ENCODE measurements at regions not wholly inside any gene's neighbourhood (a gene's known extent, or its start where the extent isn't known, plus 50 kb on each side); places are given as distances from the start of the nearest gene placed in this dataset.

GRCh38 chr18:44388329-44388728 is 292.4 kb upstream of the SETBP1 start:
- H3K27me3 Mint-ChIP-seq, result no peaks in the 10 kb centered on the region
- DNase-seq, result no peak
- no peaks in the 10 kb centered on the region for H3K36me3 Mint-ChIP-seq (ENCODE audit: low read depth)
- H3K9me3 Mint-ChIP-seq, result no peaks in the 10 kb centered on the region
- CTCF ChIA-PET, result interaction anchor here (1.2 kb wide), 1 partner anchor 8 kb away, joined by 3 read pairs; no protein-coding TSS in a partner anchor
- H3K4me3 Mint-ChIP-seq, result no peak overlapping the region
- POLR2A ChIA-PET, result no interaction called here
- H3K4me1 Mint-ChIP-seq, result no peaks in the 10 kb centered on the region
- no peak overlapping the region for H3K27ac Mint-ChIP-seq

- H3K27me3 Mint-ChIP-seq, result no peaks in the 10 kb centered on the region
- H3K36me3 Mint-ChIP-seq (ENCODE audit: low read depth), result no peaks in the 10 kb centered on the region
- CTCF ChIA-PET, result no interaction called here
- H3K4me1 Mint-ChIP-seq, result no peaks in the 10 kb centered on the region
- H3K27ac Mint-ChIP-seq, result no peak overlapping the region
- no peaks in the 10 kb centered on the region for H3K9me3 Mint-ChIP-seq
- no peak for DNase-seq
- H3K4me3 Mint-ChIP-seq, result no peak overlapping the region
- POLR2A ChIA-PET, result no interaction called here
These were observed 287.8 kb upstream of the SETBP1 start for GRCh38 chr18:44392933-44393332.

GRCh38 chr18:44393406-44393805 is 287.3 kb upstream of the SETBP1 start:
- no peaks in the 10 kb centered on the region for H3K4me1 Mint-ChIP-seq
- H3K27me3 Mint-ChIP-seq, result no peaks in the 10 kb centered on the region
- ChIA-PET CTCF (no interaction called here), POLR2A (no interaction called here)
- H3K36me3 Mint-ChIP-seq (ENCODE audit: low read depth), result no peaks in the 10 kb centered on the region
- no peak overlapping the region for H3K4me3 Mint-ChIP-seq
- H3K9me3 Mint-ChIP-seq, result no peaks in the 10 kb centered on the region
- H3K27ac Mint-ChIP-seq, result no peak overlapping the region
- no peak for DNase-seq

DNA sequence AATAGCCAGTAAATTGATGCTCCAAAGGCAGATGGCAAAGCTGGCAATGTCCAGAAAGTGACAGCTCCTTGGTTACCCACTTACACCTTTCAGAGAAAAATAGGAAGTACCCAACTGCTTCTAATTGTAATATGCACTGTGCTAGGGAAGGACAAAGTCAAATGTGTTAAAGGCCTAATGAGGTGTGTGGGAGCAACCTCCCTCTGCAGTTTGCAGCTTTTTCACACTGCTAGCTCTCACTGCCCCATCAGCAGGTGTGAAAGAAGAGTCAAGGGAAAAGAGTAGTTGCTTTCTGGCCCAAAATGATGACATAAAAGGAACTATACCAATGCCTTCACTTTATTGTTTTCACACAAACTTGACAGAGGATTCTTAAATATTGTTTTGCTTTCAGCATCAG is 284.1 kb upstream of the SETBP1 start:
- CTCF ChIA-PET, result interaction anchor here (0.7 kb wide), 1 partner anchor 9 kb away, joined by 3 read pairs; no protein-coding TSS in a partner anchor
- no peak overlapping the region for H3K4me3 Mint-ChIP-seq
- H3K9me3 Mint-ChIP-seq, result no peaks in the 10 kb centered on the region
- H3K4me1 Mint-ChIP-seq, result no peaks in the 10 kb centered on the region
- DNase-seq, result no peak
- POLR2A ChIA-PET, result no interaction called here
- H3K27me3 Mint-ChIP-seq, result no peaks in the 10 kb centered on the region
- no peaks in the 10 kb centered on the region for H3K36me3 Mint-ChIP-seq (ENCODE audit: low read depth)
- no peak overlapping the region for H3K27ac Mint-ChIP-seq

DNA sequence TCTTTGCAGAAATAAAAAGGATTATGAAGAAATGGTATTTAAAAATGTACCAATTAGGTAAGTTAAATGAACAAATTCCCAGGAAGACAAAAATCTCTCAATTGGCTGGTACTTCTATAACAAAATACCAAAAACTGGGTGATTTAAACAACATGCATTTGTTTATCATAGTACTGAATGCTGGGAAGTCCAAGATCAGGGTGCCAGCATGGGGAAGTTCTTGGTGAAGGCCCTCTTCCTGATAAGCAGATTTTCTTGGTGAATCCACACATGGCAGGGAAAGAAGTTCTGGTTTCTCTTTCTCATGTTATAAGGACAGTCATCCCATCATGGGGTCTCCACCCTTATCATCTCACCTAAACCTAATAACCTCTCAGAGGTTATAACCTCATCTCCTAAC is 271.6 kb upstream of the SETBP1 start:
- no peaks in the 10 kb centered on the region for H3K27me3 Mint-ChIP-seq
- no peaks in the 10 kb centered on the region for H3K9me3 Mint-ChIP-seq
- no peak overlapping the region for H3K27ac Mint-ChIP-seq
- no peaks in the 10 kb centered on the region for H3K36me3 Mint-ChIP-seq (ENCODE audit: low read depth)
- POLR2A ChIA-PET, result no interaction called here
- no peak for DNase-seq
- no peak overlapping the region for H3K4me3 Mint-ChIP-seq
- no peaks in the 10 kb centered on the region for H3K4me1 Mint-ChIP-seq
- CTCF ChIA-PET, result no interaction called here

DNA sequence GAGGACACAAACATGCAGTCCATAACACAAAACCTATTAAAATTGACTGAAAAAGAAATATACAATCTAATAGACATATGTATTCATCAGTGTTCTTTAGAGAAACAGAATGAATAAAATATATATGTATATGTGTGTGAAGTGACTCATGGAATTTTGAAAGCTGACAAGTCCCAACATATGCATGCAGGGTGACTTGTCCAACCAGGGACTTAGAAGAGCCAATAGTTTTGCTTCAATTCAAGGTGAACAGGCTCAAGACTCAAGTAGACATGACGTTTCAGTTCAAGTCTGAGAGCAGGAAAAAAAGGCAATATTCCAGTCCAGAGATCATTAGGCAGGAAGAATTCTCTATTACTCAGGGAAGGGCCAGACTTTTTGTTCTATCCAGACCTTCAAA is 271.2 kb upstream of the SETBP1 start:
- no peak overlapping the region for H3K4me3 Mint-ChIP-seq

DNA sequence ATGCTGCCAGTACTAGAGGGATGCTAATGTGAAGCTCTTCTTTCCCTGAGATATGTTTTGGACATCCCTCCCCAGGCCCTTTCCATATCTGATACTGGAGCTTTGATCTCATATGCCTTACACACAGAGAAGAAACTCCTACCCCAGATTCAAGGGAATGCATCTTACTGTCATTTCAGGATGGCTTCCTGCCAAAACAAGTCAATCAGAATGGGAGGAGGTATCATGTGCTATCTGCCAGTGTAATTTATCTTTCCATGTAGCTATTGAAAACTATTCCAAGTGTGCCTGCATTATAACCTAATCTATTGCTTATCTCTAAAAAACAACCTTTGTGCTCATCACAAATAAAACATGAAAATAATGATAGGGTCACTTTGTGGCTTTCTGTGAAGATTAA is 269.9 kb upstream of the SETBP1 start:
- Mint-ChIP-seq H3K9me3 (no peaks in the 10 kb centered on the region), H3K27me3 (no peaks in the 10 kb centered on the region), H3K36me3 (ENCODE audit: low read depth) (no peaks in the 10 kb centered on the region), H3K27ac (no peak overlapping the region), H3K4me3 (no peak overlapping the region), H3K4me1 (no peaks in the 10 kb centered on the region)
- no peak for DNase-seq
- CTCF ChIA-PET, result no interaction called here
- POLR2A ChIA-PET, result no interaction called here

More for the DNA sequence above, 271.2 kb upstream of the SETBP1 start:
- ChIA-PET CTCF (no interaction called here), POLR2A (no interaction called here)
- Mint-ChIP-seq H3K27me3 (no peaks in the 10 kb centered on the region), H3K4me1 (no peaks in the 10 kb centered on the region), H3K27ac (no peak overlapping the region), H3K36me3 (ENCODE audit: low read depth) (no peaks in the 10 kb centered on the region), H3K9me3 (no peaks in the 10 kb centered on the region)
- DNase-seq, result no peak

- Mint-ChIP-seq H3K4me3 (no peak overlapping the region), H3K4me1 (no peaks in the 10 kb centered on the region), H3K36me3 (ENCODE audit: low read depth) (no peaks in the 10 kb centered on the region), H3K27me3 (no peaks in the 10 kb centered on the region), H3K27ac (no peak overlapping the region), H3K9me3 (no peaks in the 10 kb centered on the region)
- ChIA-PET POLR2A (no interaction called here), CTCF (no interaction called here)
- DNase-seq, result no peak
These were observed 269.3 kb upstream of the SETBP1 start for GRCh38 chr18:44411262-44411905.

GRCh38 chr18:44411976-44412375 is 268.7 kb upstream of the SETBP1 start:
- Mint-ChIP-seq H3K9me3 (no peaks in the 10 kb centered on the region), H3K27ac (no peak overlapping the region), H3K4me3 (no peak overlapping the region), H3K36me3 (ENCODE audit: low read depth) (no peaks in the 10 kb centered on the region), H3K4me1 (no peaks in the 10 kb centered on the region), H3K27me3 (no peaks in the 10 kb centered on the region)
- ChIA-PET CTCF (no interaction called here), POLR2A (no interaction called here)
- no peak for DNase-seq

- Mint-ChIP-seq H3K27ac (no peak overlapping the region), H3K4me1 (no peaks in the 10 kb centered on the region), H3K27me3 (no peaks in the 10 kb centered on the region), H3K9me3 (peaks cover 6% of the 10 kb centered on the region), H3K36me3 (ENCODE audit: low read depth) (no peaks in the 10 kb centered on the region), H3K4me3 (no peak overlapping the region)
- no peak for DNase-seq
- POLR2A ChIA-PET, result no interaction called here
- CTCF ChIA-PET, result no interaction called here
These were observed 256.7 kb upstream of the SETBP1 start for GRCh38 chr18:44423814-44424644.

DNA sequence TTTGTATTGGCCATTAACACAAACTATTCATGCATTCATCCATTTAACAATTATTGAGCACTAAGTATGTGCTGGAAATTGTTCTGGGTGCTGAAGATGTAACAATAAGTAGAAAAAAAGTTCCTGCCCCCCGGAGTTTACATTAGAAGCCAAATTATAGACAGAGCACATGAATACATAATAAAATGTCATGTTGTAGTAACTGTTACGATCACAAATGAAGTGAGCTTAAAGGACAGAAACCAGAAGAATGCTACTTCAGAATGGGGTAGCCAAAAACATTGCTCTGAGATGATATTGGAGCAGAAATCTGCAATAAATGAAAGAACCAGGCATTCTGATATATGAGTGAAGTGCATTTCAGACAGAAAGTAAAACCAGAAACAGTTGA is 256.0 kb upstream of the SETBP1 start:
- ChIA-PET POLR2A (no interaction called here), CTCF (interaction anchor here (0.6 kb wide), 1 partner anchor 1815 kb away, joined by 5 read pairs; no protein-coding TSS in a partner anchor)
- H3K4me3 Mint-ChIP-seq, result no peak overlapping the region
- no peak overlapping the region for H3K27ac Mint-ChIP-seq
- peaks cover 2% of the 10 kb centered on the region for H3K9me3 Mint-ChIP-seq
- no peak for DNase-seq
- no peaks in the 10 kb centered on the region for H3K27me3 Mint-ChIP-seq
- no peaks in the 10 kb centered on the region for H3K36me3 Mint-ChIP-seq (ENCODE audit: low read depth)
- H3K4me1 Mint-ChIP-seq, result no peaks in the 10 kb centered on the region

DNA sequence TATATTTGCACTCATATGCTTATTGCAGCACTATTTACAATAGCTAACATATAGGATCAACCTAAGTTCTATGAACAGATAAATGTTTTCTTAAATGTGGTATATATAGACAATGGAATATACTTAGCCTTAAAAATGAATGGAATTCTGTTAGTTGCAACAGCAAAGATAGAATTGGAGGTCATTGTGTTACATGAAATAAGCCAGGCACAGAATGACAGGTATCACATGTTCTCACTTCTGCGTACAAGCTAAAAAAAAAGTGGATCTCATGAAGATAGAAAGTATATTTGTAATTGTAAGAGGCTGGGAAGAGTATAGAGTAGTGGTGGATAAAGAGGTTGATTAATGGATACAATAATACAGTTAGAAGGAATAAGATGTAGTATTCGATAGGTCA is 255.5 kb upstream of the SETBP1 start:
- CTCF ChIA-PET, result interaction anchor here (0.6 kb wide), 1 partner anchor 1815 kb away, joined by 5 read pairs; no protein-coding TSS in a partner anchor
- H3K27me3 Mint-ChIP-seq, result no peaks in the 10 kb centered on the region
- H3K36me3 Mint-ChIP-seq (ENCODE audit: low read depth), result no peaks in the 10 kb centered on the region
- H3K9me3 Mint-ChIP-seq, result peaks cover 2% of the 10 kb centered on the region
- no peak overlapping the region for H3K27ac Mint-ChIP-seq
- H3K4me1 Mint-ChIP-seq, result no peaks in the 10 kb centered on the region
- POLR2A ChIA-PET, result no interaction called here
- DNase-seq, result no peak
- H3K4me3 Mint-ChIP-seq, result no peak overlapping the region

DNA sequence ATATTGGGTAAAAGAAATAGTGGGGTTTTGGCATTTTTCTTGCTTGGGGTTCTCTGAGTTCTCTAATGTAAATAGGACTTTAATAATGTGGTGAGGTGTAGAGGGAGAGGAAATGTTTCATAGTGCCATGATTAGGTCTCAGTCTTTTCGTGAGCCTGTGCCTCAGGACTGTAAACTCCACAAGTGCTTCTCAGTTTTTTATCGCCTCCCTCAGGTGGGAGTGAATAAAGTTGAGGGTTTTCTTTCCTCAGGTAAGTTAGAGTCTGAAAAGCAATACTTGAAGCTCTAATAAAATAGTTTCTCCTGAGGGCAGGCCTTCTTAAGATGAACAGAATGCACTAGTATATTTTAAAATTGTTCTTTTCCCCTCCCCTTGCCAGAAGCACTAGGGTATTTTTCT is 243.1 kb upstream of the SETBP1 start:
- no peaks in the 10 kb centered on the region for H3K36me3 Mint-ChIP-seq (ENCODE audit: low read depth)
- no peak for DNase-seq
- CTCF ChIA-PET, result no interaction called here
- H3K4me3 Mint-ChIP-seq, result no peak overlapping the region
- POLR2A ChIA-PET, result no interaction called here
- no peak overlapping the region for H3K27ac Mint-ChIP-seq
- no peaks in the 10 kb centered on the region for H3K4me1 Mint-ChIP-seq
- no peaks in the 10 kb centered on the region for H3K27me3 Mint-ChIP-seq
- H3K9me3 Mint-ChIP-seq, result peaks cover 3% of the 10 kb centered on the region

DNA sequence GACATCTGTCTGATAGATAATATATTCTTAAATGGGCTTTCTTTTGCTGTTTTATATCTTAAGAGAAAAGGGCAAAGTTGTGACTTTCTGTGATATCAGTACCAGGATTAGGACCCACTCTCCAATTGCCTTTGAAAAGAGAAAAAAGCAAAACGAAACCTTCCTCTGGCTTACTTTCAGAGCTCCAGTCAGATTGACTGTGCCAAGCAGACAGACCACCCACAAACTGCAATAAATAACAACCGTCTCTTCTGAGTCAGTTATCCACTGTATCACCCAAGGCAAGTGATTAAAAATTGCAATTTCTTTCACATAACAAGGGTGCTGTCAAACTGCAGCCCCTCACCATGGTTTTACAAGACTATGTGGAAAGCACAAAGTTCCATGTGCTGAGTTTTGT is 230.5 kb upstream of the SETBP1 start:
- Mint-ChIP-seq H3K4me1 (no peaks in the 10 kb centered on the region), H3K36me3 (ENCODE audit: low read depth) (no peaks in the 10 kb centered on the region), H3K9me3 (no peaks in the 10 kb centered on the region), H3K4me3 (no peak overlapping the region), H3K27me3 (no peaks in the 10 kb centered on the region), H3K27ac (no peak overlapping the region)
- DNase-seq, result no peak
- POLR2A ChIA-PET, result no interaction called here
- CTCF ChIA-PET, result no interaction called here
